Gastroesophageal sphincter (tissue), 2 donors: ENCODE measurements at regions not wholly inside any gene's neighbourhood (a gene's known extent, or its start where the extent isn't known, plus 50 kb on each side); places are given as distances from the start of the nearest gene placed in this dataset.

Experiments used
- EP300 ChIP-seq: sonication (generic); formaldehyde crosslinking; IDR thresholded peaks from one replicate; pipeline ENCODE4 v1.6.1; 2017; ENCODE audit warnings: antibody characterized with exemption, mild to moderate bottlenecking
- POLR2A ChIP-seq, 2 donors: fragments of 450-650 bp; IDR thresholded peaks; one replicate each; pipeline ENCODE4 v1.6.1; 2017; ENCODE audit warnings: antibody characterized with exemption in 2 of 2, mild to moderate bottlenecking in 2 of 2, moderate library complexity in 1 of 2

GRCh38 chr12:98328467-98328866 is 186.9 kb upstream of the TMPO start:
- TF ChIP-seq POLR2A (IDR thresholded peaks at IDR 0.05) (no peak), EP300 (no peak)
